GM18499 (cell line): ENCODE measurements at regions not wholly inside any gene's neighbourhood (a gene's known extent, or its start where the extent isn't known, plus 50 kb on each side); places are given as distances from the start of the nearest gene placed in this dataset.
"Not testable (repeated sequence)": the region's sequence is repeated elsewhere in the genome, so short reads cannot be mapped to it uniquely, and the experiment has no call there.

Experiments used
- ATAC-seq: cut with Tn5 transposase; IDR thresholded peaks from one replicate; pipeline ENCODE4 v1.9.1; 2021; ENCODE audit warnings: moderate number of reproducible peaks; ENCODE audit not compliant: insufficient read depth, unreplicated experiment

DNA sequence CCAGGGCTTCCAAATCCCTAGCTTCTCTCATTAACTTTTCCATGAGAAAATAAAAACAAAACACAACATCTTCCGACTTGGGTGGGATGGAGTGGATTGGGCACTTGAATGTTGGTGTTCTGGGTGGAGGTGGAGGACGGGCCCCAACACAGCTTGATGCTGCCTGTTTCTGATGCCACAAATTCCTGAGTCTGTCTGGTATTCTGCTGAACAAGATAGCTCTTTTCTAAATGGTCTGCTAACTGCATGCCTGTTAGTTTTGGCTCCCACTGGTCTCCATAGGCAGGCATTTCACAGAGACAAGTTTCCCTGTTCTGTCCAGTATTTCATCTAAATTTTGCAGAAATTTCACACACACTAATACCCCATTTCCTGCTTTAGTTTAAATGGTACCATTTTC, 160.9 kb upstream of the FZD8 start:
- no peak for ATAC-seq

DNA sequence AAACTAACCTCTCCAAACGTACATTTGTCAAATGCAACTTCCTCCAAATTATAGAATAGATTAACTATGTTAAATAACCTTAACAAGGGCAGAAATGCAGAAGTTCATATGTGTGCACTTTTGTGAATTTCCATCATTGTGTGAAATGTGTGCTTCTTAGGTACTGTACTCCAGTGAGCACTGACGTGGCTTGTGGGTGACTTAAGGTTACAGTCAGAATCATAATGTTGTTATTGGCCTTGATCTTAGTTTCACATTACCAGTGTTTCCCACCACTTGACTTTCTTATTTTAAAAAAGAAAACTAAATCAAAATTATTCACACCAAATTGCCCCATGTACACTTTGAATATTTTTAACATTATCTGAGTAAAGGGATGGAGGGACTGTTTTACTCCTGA, 155.1 kb upstream of the FZD8 start:
- ATAC-seq, result no peak

DNA sequence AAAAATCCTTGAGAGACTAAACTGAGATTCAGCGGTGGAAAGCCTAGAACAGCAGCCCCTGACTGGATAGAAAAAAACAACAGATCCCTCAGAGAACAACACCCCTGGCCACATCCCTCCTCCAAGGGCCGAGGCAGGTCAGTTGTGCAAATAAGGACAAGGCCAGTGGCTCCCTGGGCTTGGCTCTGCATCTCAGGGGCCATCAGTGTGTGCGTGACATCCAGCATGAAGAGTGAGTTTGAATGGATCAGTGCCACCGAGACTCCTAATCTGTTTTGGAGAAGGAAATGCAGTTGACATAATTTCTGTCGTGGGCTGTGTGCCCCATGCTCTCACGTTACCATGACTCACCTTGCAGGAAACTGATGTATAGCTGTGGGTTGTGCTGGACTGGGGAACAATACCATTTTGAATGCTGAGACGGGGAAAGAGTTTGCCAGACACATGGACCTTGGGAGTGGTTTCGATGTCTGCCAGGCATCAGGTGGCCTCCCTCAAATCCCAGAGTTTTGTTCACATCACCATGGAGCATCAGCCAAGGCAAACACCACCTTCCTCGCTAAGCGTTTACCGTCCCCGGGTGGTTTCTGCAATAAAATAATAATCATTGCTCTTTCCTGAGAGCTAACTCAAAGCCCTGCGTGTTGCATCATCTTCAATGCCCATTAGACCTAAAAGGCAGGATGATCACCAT, 153.2 kb upstream of the FZD8 start:
- ATAC-seq, result no peak

DNA sequence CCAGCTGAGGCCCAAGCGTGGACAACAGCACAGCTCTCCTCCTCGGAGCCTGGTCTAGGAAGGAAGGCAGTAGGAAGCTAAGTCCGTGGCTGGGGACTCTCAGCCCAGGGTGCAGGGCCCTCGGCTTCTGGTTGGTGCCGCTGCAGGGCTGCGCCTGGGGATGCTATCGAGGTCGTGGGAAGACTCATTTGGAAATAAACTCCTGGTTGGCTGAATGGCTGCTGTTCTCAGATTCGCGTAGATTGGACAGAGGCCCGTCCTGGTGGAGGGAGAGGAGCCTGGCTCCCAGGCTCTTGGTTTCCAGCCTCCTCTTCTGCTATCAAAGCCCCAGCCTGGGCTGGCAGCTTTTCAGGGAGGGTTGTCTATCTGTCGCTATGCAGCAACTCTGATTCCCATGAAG, 152.6 kb upstream of the FZD8 start:
- ATAC-seq, result no peak

DNA sequence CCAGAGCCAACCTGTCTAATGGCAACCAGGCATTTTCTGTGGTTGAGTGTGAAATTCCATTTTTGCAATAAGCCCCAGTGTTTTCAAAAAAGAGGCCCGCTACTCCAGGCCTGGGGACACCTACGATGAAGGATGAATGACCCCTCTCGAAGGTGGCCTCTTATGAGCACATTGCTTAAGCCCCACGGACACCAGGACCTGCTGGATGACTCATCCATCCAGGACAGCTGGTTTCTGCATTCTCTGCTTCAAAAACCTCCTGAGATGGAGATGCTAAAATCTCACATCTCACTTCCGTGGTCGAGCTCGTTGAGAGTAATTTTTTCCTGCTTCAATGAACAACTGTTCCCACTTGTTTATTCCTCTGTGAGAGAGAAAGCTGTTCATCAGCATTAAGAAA, 150.2 kb upstream of the FZD8 start:
- ATAC-seq, result no peak

DNA sequence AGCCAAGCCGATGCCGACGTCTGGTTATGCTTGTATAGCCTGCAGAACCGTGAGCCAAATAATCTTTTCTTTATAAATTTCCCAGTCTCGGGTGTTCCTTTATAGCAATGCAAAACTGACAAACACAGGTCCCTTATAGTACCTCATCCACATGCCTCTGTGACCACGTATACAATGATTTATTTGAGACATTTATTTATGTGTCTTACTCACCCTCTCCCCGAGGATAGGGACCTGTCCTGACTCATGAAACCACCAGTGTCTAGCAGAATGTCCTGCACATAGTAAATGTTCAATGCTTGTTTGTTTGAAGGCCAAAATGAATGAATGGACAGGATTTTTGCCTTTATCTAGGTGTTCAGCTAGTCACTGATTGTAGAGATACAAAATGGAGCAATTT, 147.9 kb upstream of the FZD8 start:
- ATAC-seq, result no peak

DNA sequence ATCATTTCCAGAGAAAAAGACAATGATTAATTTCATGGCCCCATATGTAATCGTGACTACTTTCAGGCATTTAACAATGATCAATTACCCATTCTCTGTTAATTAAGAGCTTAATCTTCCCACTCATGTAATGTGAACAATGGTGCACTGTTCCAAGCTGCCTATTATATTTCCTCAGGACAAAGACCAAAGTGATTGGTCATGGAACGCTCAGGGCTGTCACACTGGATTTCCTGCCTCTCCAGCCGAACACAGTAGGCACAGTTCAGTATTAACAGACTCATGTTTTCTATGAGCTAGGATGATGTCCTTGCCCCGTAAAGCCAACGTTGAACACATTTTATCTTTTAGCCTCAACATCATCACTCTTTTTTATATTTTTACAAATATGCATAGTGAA, 142.7 kb upstream of the FZD8 start:
- no peak for ATAC-seq

DNA sequence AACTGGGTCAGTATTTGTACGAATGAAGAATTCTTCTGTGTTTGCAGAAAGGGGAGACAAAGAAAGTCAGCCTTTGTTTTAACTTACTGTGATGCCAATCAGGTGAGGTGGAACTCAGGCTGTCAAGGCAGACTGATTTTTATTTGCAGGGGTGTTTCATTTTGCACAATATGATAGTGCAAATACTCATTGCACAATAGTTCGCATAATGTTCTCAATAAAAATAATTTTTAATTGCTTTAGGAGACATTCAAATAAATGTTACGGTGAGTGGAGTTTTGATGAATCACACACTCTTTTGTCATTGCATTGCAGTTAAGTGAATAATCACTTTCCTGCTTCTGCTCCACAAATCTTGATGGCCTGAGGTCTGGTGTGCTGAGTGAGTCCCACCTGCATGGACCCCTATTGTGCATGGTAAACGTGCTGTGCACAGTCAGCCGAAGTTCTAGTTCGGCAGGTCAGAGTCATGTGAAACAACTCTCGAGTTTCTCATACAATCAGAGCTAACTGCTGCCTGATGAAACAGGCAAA, 141.3 kb upstream of the FZD8 start:
- no peak for ATAC-seq

DNA sequence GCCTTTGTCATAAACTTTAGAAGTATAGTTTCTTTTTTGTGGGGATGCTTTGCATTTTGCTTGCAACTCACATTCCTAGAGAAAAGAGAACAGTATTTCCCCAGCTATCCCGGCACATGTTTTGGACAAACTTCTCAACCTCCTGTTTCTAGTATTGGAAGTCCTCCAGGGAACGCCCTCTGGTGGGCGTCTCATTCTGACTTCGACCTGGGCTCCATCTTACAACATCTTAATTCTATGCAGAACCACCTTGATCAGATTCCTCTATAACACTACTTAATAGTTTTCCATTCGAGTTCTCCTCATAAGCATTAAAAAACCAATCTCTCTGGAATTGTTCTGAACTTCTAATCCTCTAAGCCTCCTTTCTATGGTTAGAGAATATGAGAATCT, 139.5 kb upstream of the FZD8 start:
- no peak for ATAC-seq

DNA sequence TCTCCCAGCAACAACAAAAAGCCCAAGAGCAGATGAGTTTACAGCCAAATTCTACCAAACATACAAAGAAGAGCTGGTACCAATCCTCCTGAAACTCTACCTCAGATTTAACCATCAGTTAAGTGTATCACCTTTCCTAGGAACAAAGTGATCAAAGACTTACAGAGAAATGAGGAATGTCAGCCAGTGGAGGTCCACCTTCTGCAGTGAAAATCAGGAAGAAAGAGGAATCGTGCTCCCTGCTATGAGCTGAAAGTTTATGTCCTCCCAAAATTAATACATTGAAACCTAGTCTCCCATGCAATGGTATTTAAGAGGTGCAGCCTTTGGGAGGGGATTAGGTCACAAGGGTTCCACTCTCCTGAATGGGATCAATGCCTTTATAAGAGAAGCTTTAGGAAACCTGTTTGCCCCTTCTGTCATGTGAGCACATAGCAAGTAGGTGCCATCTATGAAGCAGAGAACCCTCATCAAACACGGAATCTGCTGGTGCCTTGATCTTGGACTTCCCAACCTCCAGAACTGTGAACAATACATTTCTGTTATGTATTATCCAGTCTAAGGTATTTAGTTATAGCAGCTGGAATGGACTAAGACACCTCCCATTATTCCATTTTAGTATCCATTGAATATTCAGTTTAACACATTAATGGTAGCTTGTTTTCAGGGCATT, 139.0 kb upstream of the FZD8 start:
- ATAC-seq, result no peak

DNA sequence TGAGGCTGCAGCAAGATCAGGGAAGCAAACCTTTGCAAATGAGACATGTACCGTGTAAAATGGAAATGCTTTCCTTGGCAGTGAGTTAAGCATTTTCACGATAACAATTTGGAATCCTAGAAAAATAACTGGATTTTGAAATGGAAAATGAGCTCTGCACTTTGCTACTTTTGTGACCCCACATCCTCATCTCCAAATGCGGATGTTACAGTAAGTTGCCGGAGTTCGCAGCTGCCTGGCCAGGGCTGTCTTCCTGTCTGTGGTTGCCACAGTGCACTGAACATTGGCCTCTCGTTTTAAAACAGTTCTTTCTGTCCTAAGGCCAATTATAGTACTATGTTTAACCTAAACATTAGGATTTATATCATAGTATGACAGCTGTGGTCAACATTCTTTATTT, 136.2 kb upstream of the FZD8 start:
- ATAC-seq, result no peak

DNA sequence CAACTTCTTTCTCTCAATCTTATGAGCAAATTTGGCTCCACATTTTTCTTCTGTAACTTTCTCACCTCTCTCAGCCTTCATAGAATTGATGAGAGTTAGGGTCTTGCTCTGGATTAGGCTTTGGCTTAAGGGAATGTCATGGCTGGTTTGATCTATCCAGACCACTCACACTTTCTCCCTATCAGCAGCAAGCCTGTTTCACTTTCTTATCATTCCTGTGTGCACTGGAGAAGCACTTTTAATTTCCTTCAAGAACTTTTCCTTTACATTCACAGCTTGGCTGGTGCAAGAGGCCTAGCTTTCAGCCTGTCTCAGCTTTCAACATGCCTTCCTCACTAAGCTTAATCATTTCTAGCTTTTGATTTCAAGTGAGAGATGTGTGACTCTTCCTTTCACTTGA, 134.5 kb upstream of the FZD8 start:
- ATAC-seq, result not testable (repeated sequence)

DNA sequence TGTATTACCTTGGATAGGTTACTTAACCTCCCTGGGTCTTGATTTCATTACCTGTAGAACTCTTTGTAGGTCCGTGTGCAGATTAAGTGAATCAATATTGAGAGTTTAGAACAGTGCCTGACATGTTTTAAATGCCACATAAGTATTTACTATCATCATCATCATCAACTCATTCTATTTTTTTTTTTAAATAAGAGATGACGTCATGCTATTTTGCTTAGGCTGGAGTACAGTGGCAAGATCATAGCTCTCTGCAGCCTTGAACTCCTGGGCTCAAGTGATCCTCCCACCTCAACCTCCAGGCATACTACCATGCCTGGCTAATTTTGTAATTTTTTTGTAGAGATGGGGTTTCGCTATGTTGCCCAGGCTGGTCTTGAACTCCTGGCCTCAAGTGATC, 132.0 kb upstream of the FZD8 start:
- no peak for ATAC-seq

DNA sequence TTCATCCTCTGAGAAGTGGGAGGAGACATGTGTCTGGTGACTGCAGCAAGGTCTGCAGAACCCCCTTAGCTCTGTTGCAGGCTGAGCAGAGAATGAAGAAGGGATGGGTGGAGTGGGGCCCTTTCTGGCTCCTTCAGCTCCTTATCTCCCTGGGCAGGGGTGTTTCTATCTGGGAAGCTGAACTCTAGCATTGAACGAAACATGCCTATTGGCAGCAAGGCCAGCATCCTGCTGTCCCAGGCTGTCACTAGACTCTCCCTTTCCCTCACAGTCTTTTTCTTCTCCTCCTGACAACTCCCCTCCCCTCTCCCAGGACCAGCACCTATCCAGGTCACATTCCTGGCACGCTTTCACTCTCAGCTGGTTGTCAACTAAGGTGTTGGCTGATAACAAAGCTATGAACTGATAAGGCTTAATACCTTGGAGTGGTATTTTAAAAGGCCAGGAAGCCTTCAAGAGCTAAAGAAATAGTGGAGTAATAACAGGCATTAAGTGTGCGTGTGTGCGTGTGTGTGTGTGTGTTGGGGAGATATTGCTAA, 128.8 kb upstream of the FZD8 start:
- ATAC-seq, result no peak

DNA sequence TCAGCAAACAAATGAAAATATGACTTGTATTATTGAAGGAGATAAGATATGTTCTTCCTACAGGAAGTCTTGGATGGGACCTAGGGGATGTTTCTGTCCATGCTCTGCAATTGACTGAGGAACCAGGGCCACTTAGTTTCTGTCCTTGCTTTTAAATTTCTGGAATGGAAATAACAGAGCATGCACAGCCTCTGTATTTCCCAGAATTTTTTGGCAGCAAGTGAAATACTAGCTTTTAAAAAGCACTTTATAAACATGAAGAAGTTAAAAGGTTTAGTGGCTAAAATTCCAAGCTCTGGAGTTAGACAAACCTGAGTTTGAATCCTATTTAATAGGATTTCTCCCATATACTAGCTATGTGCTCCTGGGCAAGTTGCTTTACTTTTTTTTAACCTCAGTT, 127.7 kb upstream of the FZD8 start:
- ATAC-seq, result no peak

DNA sequence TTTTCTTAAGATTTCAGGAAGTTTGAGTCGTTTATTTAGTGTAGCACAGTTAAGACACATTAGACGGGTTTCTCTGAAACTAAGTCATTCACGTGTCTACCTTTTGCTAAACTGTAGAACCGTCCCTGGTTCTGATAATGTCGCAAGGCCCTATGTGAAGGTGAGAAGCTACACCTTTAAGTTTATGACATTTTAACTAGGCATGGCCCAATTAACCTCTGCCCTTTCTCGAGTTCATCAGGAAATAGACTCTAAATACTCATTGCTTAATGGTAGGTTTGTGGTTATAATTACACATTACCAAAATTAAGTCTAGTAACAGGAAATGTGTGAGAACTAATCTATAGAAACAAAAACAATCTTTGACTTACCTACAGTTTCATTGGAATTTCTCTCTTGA, 126.6 kb upstream of the FZD8 start:
- no peak for ATAC-seq

DNA sequence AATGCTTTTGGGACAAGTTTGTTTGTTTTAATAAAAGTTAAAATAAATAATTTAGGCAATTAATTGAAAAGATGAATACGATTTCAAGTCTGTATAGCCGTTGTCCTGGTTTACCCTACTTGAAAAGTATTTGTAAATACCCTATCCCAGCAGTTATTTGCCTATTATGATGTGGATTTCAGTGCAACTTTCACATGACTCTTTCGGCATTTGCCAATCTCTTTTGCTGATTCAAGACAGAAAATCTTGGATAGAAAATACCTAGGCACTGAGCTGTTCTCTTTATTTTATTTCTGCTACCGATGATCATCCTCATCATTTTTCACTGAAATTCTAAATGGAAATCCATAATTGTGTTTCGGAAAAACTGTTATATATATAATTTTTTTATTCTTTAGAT, 125.9 kb upstream of the FZD8 start:
- ATAC-seq, result no peak

DNA sequence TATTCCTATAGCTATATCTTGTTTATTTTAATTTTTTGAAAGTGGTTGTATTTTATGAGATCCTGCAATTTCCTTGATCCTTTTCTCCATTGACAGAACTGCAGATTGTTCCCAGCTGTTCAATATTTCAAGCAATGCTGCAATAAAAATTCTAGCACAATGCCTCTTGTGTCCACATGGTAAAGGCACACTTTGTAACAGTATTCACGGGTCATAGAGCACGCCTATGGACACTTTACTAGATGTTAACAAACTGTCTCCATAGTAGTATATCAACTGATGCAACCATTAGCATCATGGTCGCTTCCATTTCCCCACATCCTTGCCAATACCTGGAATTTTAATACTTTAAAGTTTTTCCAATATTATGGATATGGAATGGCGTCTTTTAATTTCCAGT, 123.9 kb upstream of the FZD8 start:
- ATAC-seq, result no peak

DNA sequence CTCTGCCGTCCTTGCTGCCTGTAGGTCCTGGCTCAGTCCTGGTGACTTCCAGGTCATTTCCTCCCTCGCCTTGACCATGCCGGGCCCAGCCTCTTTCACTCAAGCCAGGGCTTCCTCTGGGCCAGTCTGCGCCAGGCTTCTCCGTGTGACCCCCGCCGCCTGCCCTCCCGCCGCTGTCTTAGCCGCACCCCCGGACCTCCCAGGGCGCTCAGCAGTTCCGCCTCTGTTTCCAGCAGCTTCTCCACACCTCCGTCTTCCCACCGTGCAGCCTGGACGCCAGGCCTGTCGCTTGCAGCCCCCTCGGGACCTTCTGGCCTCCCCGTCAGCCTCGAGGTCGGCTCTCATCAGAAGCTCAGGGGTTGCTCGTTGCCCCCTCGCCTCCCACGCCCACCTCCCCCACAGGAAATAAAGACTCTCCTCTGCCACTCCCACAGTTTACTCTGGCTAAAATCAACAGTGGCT, 123.0 kb upstream of the FZD8 start:
- ATAC-seq, result no peak

DNA sequence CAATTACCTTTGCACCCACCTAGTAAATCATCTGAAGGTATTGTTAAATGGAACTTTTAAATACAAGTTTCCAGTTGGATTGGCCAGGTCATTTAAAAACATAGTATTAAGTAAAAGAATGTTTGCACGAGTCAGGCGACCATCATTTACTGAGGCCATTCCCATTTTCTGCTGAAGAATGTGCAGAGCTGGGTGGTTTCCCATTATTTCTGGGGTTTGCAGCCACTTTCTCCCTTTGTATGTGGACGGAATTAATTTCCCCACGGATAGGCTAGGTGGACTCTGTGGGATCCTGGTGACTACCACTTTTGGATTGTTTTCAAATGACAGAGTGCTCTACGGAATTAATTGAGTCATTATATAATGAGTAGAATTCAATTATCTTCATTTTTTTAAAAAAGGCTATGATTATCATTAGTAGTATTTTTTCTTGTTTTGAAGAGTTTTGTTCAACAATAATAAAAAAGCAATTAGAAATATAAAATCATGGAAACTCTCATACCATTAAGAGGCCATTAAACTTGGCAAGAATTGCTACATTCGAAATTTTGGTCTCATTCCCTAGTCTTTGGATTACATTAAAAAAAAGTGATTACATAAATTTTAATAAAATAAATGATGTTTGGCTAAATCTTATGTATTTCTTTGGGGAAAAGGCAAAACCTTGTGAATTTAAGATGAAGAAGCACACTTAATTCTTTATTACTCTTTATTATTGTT, 120.4 kb upstream of the FZD8 start:
- ATAC-seq, result no peak

DNA sequence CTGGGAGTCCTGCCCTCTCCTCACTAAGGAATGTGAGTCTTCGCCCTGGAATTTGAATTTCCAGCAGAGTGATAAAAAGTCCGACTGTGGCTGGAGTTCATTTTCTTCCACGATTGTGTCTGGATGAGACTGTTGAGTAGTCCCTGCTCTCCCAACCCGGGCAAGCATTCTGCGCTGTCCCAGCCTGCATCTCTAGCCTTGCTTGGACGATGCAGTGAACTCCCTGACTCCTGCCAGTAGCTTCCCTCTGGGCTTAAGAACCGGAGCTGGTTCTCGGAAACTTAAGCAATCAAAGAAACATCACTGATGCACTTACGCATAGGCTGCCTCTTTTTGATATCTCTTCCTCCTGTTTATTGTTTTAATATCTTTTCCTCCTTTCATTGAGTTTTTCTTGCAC, 116.0 kb upstream of the FZD8 start:
- ATAC-seq, result no peak
